SW480 (cell line): ENCODE measurements at regions not wholly inside any gene's neighbourhood (a gene's known extent, or its start where the extent isn't known, plus 50 kb on each side); places are given as distances from the start of the nearest gene placed in this dataset.
"Not testable (repeated sequence)": the region's sequence is repeated elsewhere in the genome, so short reads cannot be mapped to it uniquely, and the experiment has no call there.

Source experiments
- DNase-seq: peaks from one replicate; pipeline ENCODE4 v3.0.0-alpha.2; 2016; ENCODE audit warnings: low spot score

GRCh38 chr13:87538366-87539052, 132.7 kb upstream of the SLITRK5 start:
- DNase-seq, result no peak

- DNase-seq, result no peak
These were observed 118.0 kb upstream of the SLITRK5 start for GRCh38 chr13:87553142-87553541.

- DNase-seq, result no peak
These were observed 117.1 kb upstream of the SLITRK5 start for GRCh38 chr13:87554045-87554444.

GRCh38 chr13:87557788-87558187, 113.4 kb upstream of the SLITRK5 start:
- DNase-seq, result no peak

GRCh38 chr13:87561580-87561979, 109.6 kb upstream of the SLITRK5 start:
- not testable (repeated sequence) for DNase-seq

- DNase-seq, result no peak
These were observed 100.5 kb upstream of the SLITRK5 start for GRCh38 chr13:87570669-87571068.

- DNase-seq, result no peak
These were observed 88.8 kb upstream of the SLITRK5 start for GRCh38 chr13:87582399-87582798.

- no peak for DNase-seq
These were observed 80.7 kb upstream of the SLITRK5 start for GRCh38 chr13:87590518-87590917.

- DNase-seq, result not testable (repeated sequence)
These were observed 66.7 kb upstream of the SLITRK5 start for GRCh38 chr13:87604437-87604836.

GRCh38 chr13:87607266-87607665, 63.9 kb upstream of the SLITRK5 start:
- no peak for DNase-seq

- DNase-seq, result no peak
These were observed 56.9 kb upstream of the SLITRK5 start for GRCh38 chr13:87614276-87614675.
